ENCODE measurements at regions not wholly inside any gene's neighbourhood (a gene's known extent, or its start where the extent isn't known, plus 50 kb on each side); places are given as distances from the start of the nearest gene placed in this dataset.

- Mint-ChIP-seq H3K27ac (no peak overlapping the region), H3K9me3 (no peaks in the 10 kb centered on the region), H3K36me3 (ENCODE audit: low read depth) (no peaks in the 10 kb centered on the region), H3K4me3 (no peak overlapping the region), H3K4me1 (no peaks in the 10 kb centered on the region), H3K27me3 (no peaks in the 10 kb centered on the region)
- ATAC-seq (replicated peaks): no peak
These were observed 226.4 kb upstream of the RRP15 start for GRCh38 chr1:218058730-218059129.

- H3K4me3 Mint-ChIP-seq: no peak overlapping the region
- no peaks in the 10 kb centered on the region for H3K9me3 Mint-ChIP-seq
- no peaks in the 10 kb centered on the region for H3K4me1 Mint-ChIP-seq
- no peaks in the 10 kb centered on the region for H3K27me3 Mint-ChIP-seq
- no peak overlapping the region for H3K27ac Mint-ChIP-seq
- no peaks in the 10 kb centered on the region for H3K36me3 Mint-ChIP-seq (ENCODE audit: low read depth)
- no peak for ATAC-seq (replicated peaks)
These were observed 220.7 kb upstream of the RRP15 start for GRCh38 chr1:218064426-218064825.

- no peaks in the 10 kb centered on the region for H3K9me3 Mint-ChIP-seq
- H3K4me3 Mint-ChIP-seq: no peak overlapping the region
- no peaks in the 10 kb centered on the region for H3K36me3 Mint-ChIP-seq (ENCODE audit: low read depth)
- no peaks in the 10 kb centered on the region for H3K4me1 Mint-ChIP-seq
- no peak for ATAC-seq (replicated peaks)
- no peaks in the 10 kb centered on the region for H3K27me3 Mint-ChIP-seq
- no peak overlapping the region for H3K27ac Mint-ChIP-seq
These were observed 218.8 kb upstream of the RRP15 start for GRCh38 chr1:218066332-218066731.

GRCh38 chr1:218068241-218068640 is 216.9 kb upstream of the RRP15 start:
- no peak for ATAC-seq (replicated peaks)
- Mint-ChIP-seq H3K36me3 (ENCODE audit: low read depth) (no peaks in the 10 kb centered on the region), H3K4me1 (no peaks in the 10 kb centered on the region), H3K27ac (no peak overlapping the region), H3K4me3 (no peak overlapping the region), H3K27me3 (no peaks in the 10 kb centered on the region), H3K9me3 (no peaks in the 10 kb centered on the region)

- Mint-ChIP-seq H3K4me3 (no peak overlapping the region), H3K4me1 (no peaks in the 10 kb centered on the region), H3K27ac (no peak overlapping the region), H3K27me3 (no peaks in the 10 kb centered on the region), H3K9me3 (no peaks in the 10 kb centered on the region), H3K36me3 (ENCODE audit: low read depth) (no peaks in the 10 kb centered on the region)
- ATAC-seq (replicated peaks): no peak
These were observed 215.9 kb upstream of the RRP15 start for GRCh38 chr1:218069180-218069579.

GRCh38 chr1:218073062-218073461 is 212.0 kb upstream of the RRP15 start:
- H3K9me3 Mint-ChIP-seq: peaks cover 8% of the 10 kb centered on the region
- no peak overlapping the region for H3K27ac Mint-ChIP-seq
- H3K27me3 Mint-ChIP-seq: no peaks in the 10 kb centered on the region
- no peaks in the 10 kb centered on the region for H3K36me3 Mint-ChIP-seq (ENCODE audit: low read depth)
- H3K4me3 Mint-ChIP-seq: no peak overlapping the region
- H3K4me1 Mint-ChIP-seq: no peaks in the 10 kb centered on the region
- no peak for ATAC-seq (replicated peaks)

GRCh38 chr1:218078916-218079315 is 206.2 kb upstream of the RRP15 start:
- H3K9me3 Mint-ChIP-seq: peaks cover 15% of the 10 kb centered on the region
- H3K36me3 Mint-ChIP-seq (ENCODE audit: low read depth): no peaks in the 10 kb centered on the region
- no peak overlapping the region for H3K27ac Mint-ChIP-seq
- no peak for ATAC-seq (replicated peaks)
- H3K4me3 Mint-ChIP-seq: no peak overlapping the region
- H3K27me3 Mint-ChIP-seq: no peaks in the 10 kb centered on the region
- H3K4me1 Mint-ChIP-seq: no peaks in the 10 kb centered on the region

- Mint-ChIP-seq H3K4me3 (no peak overlapping the region), H3K9me3 (peaks cover 15% of the 10 kb centered on the region), H3K27ac (no peak overlapping the region), H3K4me1 (no peaks in the 10 kb centered on the region), H3K36me3 (ENCODE audit: low read depth) (no peaks in the 10 kb centered on the region), H3K27me3 (no peaks in the 10 kb centered on the region)
- no peak for ATAC-seq (replicated peaks)
These were observed 205.7 kb upstream of the RRP15 start for GRCh38 chr1:218079347-218079746.

- Mint-ChIP-seq H3K27ac (no peak overlapping the region), H3K9me3 (peaks cover 15% of the 10 kb centered on the region), H3K36me3 (ENCODE audit: low read depth) (no peaks in the 10 kb centered on the region), H3K27me3 (no peaks in the 10 kb centered on the region), H3K4me3 (no peak overlapping the region), H3K4me1 (no peaks in the 10 kb centered on the region)
- no peak for ATAC-seq (replicated peaks)
These were observed 205.3 kb upstream of the RRP15 start for GRCh38 chr1:218079820-218080219.

GRCh38 chr1:218080863-218081262 is 204.2 kb upstream of the RRP15 start:
- no peak overlapping the region for H3K4me3 Mint-ChIP-seq
- no peaks in the 10 kb centered on the region for H3K36me3 Mint-ChIP-seq (ENCODE audit: low read depth)
- no peaks in the 10 kb centered on the region for H3K4me1 Mint-ChIP-seq
- H3K9me3 Mint-ChIP-seq: peaks cover 11% of the 10 kb centered on the region
- H3K27me3 Mint-ChIP-seq: no peaks in the 10 kb centered on the region
- no peak for ATAC-seq (replicated peaks)
- no peak overlapping the region for H3K27ac Mint-ChIP-seq

- no peak for ATAC-seq (replicated peaks)
- H3K4me3 Mint-ChIP-seq: no peak overlapping the region
- no peaks in the 10 kb centered on the region for H3K36me3 Mint-ChIP-seq (ENCODE audit: low read depth)
- no peaks in the 10 kb centered on the region for H3K27me3 Mint-ChIP-seq
- H3K27ac Mint-ChIP-seq: no peak overlapping the region
- H3K9me3 Mint-ChIP-seq: peaks cover 9% of the 10 kb centered on the region
- H3K4me1 Mint-ChIP-seq: no peaks in the 10 kb centered on the region
These were observed 203.7 kb upstream of the RRP15 start for GRCh38 chr1:218081358-218081757.

- H3K4me3 Mint-ChIP-seq: no peak overlapping the region
- no peaks in the 10 kb centered on the region for H3K9me3 Mint-ChIP-seq
- H3K4me1 Mint-ChIP-seq: no peaks in the 10 kb centered on the region
- no peaks in the 10 kb centered on the region for H3K27me3 Mint-ChIP-seq
- H3K27ac Mint-ChIP-seq: no peak overlapping the region
- no peak for ATAC-seq (replicated peaks)
- H3K36me3 Mint-ChIP-seq (ENCODE audit: low read depth): no peaks in the 10 kb centered on the region
These were observed 194.6 kb upstream of the RRP15 start for GRCh38 chr1:218090459-218090858.

- H3K27me3 Mint-ChIP-seq: no peaks in the 10 kb centered on the region
- no peak for ATAC-seq (replicated peaks)
- peaks cover 17% of the 10 kb centered on the region for H3K9me3 Mint-ChIP-seq
- no peak overlapping the region for H3K4me3 Mint-ChIP-seq
- H3K27ac Mint-ChIP-seq: no peak overlapping the region
- H3K4me1 Mint-ChIP-seq: no peaks in the 10 kb centered on the region
- H3K36me3 Mint-ChIP-seq (ENCODE audit: low read depth): no peaks in the 10 kb centered on the region
These were observed 183.7 kb upstream of the RRP15 start for GRCh38 chr1:218101409-218101808.

GRCh38 chr1:218108034-218108433 is 177.1 kb upstream of the RRP15 start:
- Mint-ChIP-seq H3K4me1 (no peaks in the 10 kb centered on the region), H3K27me3 (no peaks in the 10 kb centered on the region), H3K27ac (no peak overlapping the region), H3K9me3 (peaks cover 13% of the 10 kb centered on the region), H3K4me3 (no peak overlapping the region), H3K36me3 (ENCODE audit: low read depth) (no peaks in the 10 kb centered on the region)
- ATAC-seq (replicated peaks): no peak

- ATAC-seq (replicated peaks): no peak
- H3K4me1 Mint-ChIP-seq: no peaks in the 10 kb centered on the region
- H3K27ac Mint-ChIP-seq: no peak overlapping the region
- no peaks in the 10 kb centered on the region for H3K36me3 Mint-ChIP-seq (ENCODE audit: low read depth)
- H3K4me3 Mint-ChIP-seq: no peak overlapping the region
- no peaks in the 10 kb centered on the region for H3K27me3 Mint-ChIP-seq
- peaks cover 14% of the 10 kb centered on the region for H3K9me3 Mint-ChIP-seq
These were observed 172.2 kb upstream of the RRP15 start for GRCh38 chr1:218112862-218113261.

- Mint-ChIP-seq H3K36me3 (ENCODE audit: low read depth) (no peaks in the 10 kb centered on the region), H3K9me3 (no peaks in the 10 kb centered on the region), H3K4me3 (no peak overlapping the region), H3K27me3 (no peaks in the 10 kb centered on the region), H3K27ac (no peak overlapping the region), H3K4me1 (no peaks in the 10 kb centered on the region)
- no peak for ATAC-seq (replicated peaks)
These were observed 161.1 kb upstream of the RRP15 start for GRCh38 chr1:218123968-218124367.

Measured in activated T-helper 17 cell treated with anti-CD3 and anti-CD28 coated beads, Interleukin-2, amount 50 U/mL, for 72 hours (primary cell).